ENCODE measurements at regions not wholly inside any gene's neighbourhood (a gene's known extent, or its start where the extent isn't known, plus 50 kb on each side); places are given as distances from the start of the nearest gene placed in this dataset.
"Not testable (repeated sequence)": the region's sequence is repeated elsewhere in the genome, so short reads cannot be mapped to it uniquely, and the experiment has no call there.

DNA sequence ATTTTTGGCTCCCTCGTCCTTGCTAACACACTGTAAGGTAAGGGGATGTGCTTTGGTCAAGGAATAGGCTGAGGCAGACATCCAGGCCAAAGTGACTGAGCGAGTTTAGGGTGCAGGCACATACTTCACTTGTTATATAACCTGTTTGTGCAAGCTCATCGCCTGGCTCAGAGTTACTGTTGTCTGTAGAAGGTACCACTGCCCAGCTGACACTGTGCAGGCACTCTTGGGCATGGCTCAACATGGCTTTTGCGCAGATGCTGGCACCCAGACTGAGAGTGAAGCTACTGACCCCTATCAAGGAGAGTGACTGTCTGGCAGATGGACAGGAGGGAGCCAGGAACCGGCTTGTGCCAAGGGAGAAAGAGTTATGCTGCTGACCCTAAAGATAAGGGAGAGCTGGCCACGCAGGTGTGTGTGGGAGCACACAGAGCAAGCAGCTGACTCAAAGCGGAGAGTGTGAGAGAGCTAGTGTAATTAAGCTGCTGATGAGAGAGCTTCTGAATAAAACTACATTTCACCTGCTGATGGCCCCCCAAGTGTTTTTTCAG, 307.3 kb upstream of the USP24 start:
- Mint-ChIP-seq H3K9me3 (no peaks in the 10 kb centered on the region), H3K27ac (no peak overlapping the region), H3K27me3 (peaks cover 7% of the 10 kb centered on the region), H3K4me1 (ENCODE audit: low read depth) (no peaks in the 10 kb centered on the region), H3K4me3 (no peak overlapping the region), H3K36me3 (no peaks in the 10 kb centered on the region)
- no peak for DNase-seq
- ChIA-PET POLR2A (no interaction called here), CTCF (no interaction called here)
- intact Hi-C loops (cut with micrococcal nuclease) = no loop called here

DNA sequence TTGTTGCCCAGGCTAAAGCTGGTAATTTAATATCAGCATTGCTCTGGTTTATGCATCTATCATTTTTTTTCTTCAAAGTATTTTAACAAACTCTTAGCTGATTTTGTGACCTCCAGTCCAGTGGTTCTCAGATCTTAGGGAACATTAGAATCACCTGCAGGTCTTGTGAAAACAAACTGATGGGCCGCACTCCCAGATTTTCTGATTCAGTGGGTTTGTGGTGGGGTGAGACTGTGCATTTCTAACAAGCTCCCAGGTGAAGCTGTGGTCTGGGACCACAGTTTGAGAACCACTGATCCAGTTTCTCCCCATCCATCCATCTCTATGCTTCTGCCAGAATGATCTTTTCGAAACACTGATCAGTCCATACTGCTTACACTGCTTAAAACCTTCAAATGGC, 305.7 kb upstream of the USP24 start:
- ChIA-PET CTCF (no interaction called here), POLR2A (no interaction called here)
- H3K9me3 Mint-ChIP-seq = no peaks in the 10 kb centered on the region
- H3K27ac Mint-ChIP-seq = no peak overlapping the region
- no peak for DNase-seq
- peaks cover 10% of the 10 kb centered on the region for H3K27me3 Mint-ChIP-seq
- H3K4me3 Mint-ChIP-seq = no peak overlapping the region
- no peaks in the 10 kb centered on the region for H3K4me1 Mint-ChIP-seq (ENCODE audit: low read depth)
- H3K36me3 Mint-ChIP-seq = no peaks in the 10 kb centered on the region
- intact Hi-C loops (cut with micrococcal nuclease) = no loop called here

DNA sequence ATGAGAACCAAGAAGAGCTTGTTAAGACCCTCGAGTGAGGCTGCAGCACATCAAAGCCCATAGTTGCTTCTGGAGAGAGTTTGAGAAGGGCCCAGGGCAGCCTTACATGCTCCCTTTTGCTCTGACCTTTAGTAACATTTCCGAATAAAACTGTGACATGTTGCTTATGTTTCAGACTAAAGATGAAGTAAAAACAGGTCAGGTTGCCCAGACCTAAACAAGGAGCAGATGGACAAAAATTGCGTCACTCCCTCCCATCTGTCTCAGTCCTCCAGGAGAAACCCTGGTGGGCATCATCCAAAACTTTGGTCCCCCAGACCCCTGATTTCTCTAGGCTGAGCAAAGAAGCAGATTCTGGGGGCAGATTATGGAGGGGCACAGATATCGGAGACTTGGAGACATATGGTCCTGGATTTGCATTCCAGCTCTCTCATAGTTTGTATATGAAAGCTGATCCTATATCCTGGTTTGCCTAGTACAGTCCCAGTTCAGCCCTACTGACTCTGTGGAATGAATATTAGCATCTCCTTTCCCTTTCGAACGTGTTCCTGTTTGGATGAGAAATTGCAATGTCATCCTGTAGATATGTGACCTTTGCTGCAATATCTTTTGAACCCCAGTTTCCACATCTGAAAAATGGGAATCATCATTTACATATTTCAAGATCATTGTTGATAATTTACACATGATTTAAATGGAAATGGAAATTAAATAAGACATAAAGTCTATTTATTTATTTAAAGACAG, 304.9 kb upstream of the USP24 start:
- Mint-ChIP-seq H3K27me3 (peaks cover 10% of the 10 kb centered on the region), H3K4me1 (ENCODE audit: low read depth) (no peaks in the 10 kb centered on the region), H3K4me3 (no peak overlapping the region), H3K36me3 (no peaks in the 10 kb centered on the region), H3K27ac (no peak overlapping the region), H3K9me3 (no peaks in the 10 kb centered on the region)
- no peak for DNase-seq
- intact Hi-C loops (cut with micrococcal nuclease) = no loop called here
- CTCF ChIA-PET = no interaction called here
- POLR2A ChIA-PET = no interaction called here

DNA sequence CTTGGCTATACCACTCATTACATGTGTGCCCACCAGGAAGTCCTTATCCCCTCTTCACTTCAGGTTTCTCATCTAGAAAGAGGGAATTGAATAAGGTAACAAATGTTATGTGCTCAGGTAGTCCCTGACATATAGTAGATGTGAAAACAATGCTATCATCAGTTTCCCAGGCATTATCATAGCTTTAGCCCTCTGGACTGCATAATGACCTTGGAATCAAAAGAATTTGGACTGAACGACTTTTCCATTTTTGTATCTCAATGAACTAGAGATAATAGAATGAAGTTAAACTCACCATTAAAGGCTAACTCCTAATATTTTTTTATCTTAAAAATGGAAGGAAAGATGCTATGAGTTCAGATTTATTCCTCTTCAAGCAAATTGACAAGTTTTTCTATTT, 304.1 kb upstream of the USP24 start:
- CTCF ChIA-PET = no interaction called here
- Mint-ChIP-seq H3K9me3 (no peaks in the 10 kb centered on the region), H3K27ac (no peak overlapping the region), H3K36me3 (no peaks in the 10 kb centered on the region), H3K27me3 (peaks cover 10% of the 10 kb centered on the region), H3K4me1 (ENCODE audit: low read depth) (no peaks in the 10 kb centered on the region), H3K4me3 (no peak overlapping the region)
- POLR2A ChIA-PET = no interaction called here
- no peak for DNase-seq
- intact Hi-C loops (cut with micrococcal nuclease) = no loop called here

DNA sequence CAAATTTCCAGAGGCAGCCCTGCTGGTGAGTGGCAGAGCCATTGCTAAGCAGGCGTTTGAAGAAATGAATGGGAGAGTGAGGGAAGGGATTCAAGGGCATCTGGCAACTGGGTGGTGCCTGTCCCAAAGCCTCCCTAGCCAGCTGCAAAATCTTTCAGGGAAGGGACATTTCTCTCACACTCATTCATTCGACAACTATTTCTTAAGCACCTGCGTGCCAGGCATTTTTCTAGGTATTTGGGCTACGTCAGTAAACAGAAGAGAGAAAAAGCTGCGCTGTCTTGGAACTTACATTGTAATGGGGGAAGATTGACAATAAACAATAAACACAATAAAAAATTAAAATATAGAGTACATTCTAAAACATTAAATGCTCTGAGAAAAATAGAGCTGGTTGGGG, 301.9 kb upstream of the USP24 start:
- ChIA-PET POLR2A (no interaction called here), CTCF (no interaction called here)
- Mint-ChIP-seq H3K4me1 (ENCODE audit: low read depth) (no peaks in the 10 kb centered on the region), H3K36me3 (no peaks in the 10 kb centered on the region), H3K4me3 (no peak overlapping the region), H3K27ac (no peak overlapping the region), H3K27me3 (peaks cover 10% of the 10 kb centered on the region), H3K9me3 (no peaks in the 10 kb centered on the region)
- intact Hi-C loops (cut with micrococcal nuclease) = no loop called here
- no peak for DNase-seq

DNA sequence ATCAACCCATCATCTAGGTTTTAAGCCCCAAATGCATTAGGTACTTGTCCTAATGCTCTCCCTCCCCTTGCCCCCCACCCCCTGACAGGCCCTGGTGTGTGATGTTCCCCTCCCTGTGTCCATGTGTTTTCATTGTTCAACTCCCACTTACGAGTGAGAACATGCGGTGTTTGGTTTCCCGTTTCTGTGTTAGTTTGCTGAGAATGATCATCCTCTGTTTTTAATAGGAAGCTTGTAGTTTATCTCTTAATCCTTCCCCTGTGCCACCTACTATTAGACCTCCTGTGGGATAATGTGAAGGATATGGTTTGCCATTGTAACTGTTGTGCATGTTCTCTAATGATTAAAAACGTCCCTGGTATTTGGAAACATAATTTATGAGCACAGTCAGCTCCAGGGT, 299.4 kb upstream of the USP24 start:
- H3K4me1 Mint-ChIP-seq (ENCODE audit: low read depth); POLR2A ChIA-PET; H3K27ac Mint-ChIP-seq; H3K4me3 Mint-ChIP-seq; CTCF ChIA-PET; intact Hi-C loops (cut with micrococcal nuclease); H3K36me3 Mint-ChIP-seq; DNase-seq; H3K9me3 Mint-ChIP-seq: not testable (repeated sequence)
- peaks cover 10% of the 10 kb centered on the region for H3K27me3 Mint-ChIP-seq

DNA sequence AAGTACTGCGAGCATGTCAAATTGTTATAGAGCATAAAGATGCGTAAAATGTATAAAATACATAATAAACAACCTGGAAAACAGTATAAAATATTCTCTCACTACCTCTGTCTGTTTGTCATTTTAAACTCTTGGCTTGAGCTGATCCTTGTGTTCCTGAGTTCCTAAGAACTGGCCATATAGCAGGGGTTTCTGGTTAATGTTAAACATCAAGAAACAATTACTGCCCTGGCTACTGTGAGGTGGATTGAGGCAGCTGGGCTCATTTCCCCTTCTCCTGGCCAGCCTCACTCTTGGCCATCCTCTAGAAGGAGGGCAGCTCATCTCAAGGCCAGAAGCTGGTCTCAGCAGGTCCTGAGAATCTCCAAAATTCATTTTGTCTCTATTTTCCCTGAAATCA, 297.3 kb upstream of the USP24 start:
- POLR2A ChIA-PET = no interaction called here
- intact Hi-C loops (cut with micrococcal nuclease) = no loop called here
- H3K27ac Mint-ChIP-seq = no peak overlapping the region
- no peak overlapping the region for H3K4me3 Mint-ChIP-seq
- no peak for DNase-seq
- CTCF ChIA-PET = interaction anchor here (1.2 kb wide), 1 partner anchor 36 kb away, joined by 3 read pairs; no protein-coding TSS in a partner anchor
- no peaks in the 10 kb centered on the region for H3K36me3 Mint-ChIP-seq
- H3K4me1 Mint-ChIP-seq (ENCODE audit: low read depth) = no peaks in the 10 kb centered on the region
- peaks cover 12% of the 10 kb centered on the region for H3K27me3 Mint-ChIP-seq
- H3K9me3 Mint-ChIP-seq = no peaks in the 10 kb centered on the region

DNA sequence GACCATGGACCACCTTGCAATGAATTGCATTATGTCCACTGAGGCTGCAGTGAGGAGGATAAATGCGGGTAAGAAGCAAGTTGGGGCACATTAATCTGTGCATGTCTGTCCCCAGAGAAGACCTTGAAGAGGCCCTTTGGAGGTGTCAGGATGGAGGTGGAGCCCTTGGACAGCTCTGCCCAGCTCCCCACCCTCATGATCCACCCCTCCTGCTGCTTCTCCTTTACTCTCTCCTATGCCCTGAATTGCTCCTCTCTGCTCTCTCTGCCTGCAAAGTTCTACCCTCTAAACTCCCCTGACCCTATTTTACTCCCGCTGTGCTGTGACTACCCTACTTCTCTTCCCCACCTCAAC, 292.4 kb upstream of the USP24 start:
- Mint-ChIP-seq H3K4me3 (no peak overlapping the region), H3K4me1 (ENCODE audit: low read depth) (no peaks in the 10 kb centered on the region), H3K9me3 (no peaks in the 10 kb centered on the region), H3K36me3 (no peaks in the 10 kb centered on the region), H3K27ac (no peak overlapping the region), H3K27me3 (peaks cover 20% of the 10 kb centered on the region)
- ChIA-PET CTCF (no interaction called here), POLR2A (no interaction called here)
- intact Hi-C loops (cut with micrococcal nuclease) = no loop called here
- DNase-seq = no peak

DNA sequence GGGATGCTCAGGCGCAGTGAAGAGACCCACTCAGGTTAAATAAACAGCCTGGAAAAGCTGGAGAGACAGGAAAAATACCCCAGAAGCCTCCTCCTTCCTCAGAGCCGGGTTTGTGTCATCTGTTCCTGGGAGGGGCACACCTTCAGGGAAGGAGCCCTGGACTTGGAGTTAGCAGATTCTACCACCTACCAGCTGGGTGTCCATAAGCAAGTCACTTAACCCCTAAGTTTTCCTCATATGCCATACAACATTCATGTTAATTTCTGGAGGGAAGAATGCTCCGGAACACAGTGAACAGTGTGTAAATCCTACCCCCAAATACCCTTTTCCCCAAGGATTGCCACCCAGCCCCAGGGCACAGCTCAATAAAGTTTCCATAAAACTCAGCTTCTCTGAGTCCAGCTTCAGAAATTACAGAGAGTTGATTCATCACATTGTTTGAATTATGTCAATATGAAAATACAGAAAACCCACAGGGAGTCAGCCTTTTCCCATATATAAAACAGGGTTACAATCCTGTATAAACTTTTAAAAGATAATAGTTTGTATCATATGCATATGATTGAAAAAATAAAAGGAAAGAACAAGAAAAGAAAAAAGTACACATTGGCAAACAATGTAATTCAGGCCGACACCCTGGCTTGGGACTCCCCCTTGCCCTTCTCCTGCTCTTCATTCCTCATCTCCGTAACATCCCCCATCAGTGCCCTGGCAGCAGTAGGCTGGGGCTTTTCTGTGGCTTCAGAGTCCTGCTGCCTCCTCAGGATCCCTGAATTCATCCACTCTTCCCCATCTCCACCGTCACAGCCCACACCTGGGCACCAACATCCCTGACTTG, 291.8 kb upstream of the USP24 start:
- ChIA-PET CTCF (no interaction called here), POLR2A (no interaction called here)
- H3K27ac Mint-ChIP-seq = no peak overlapping the region
- no peaks in the 10 kb centered on the region for H3K4me1 Mint-ChIP-seq (ENCODE audit: low read depth)
- no peak for DNase-seq
- no peak overlapping the region for H3K4me3 Mint-ChIP-seq
- H3K36me3 Mint-ChIP-seq = no peaks in the 10 kb centered on the region
- peaks cover 20% of the 10 kb centered on the region for H3K27me3 Mint-ChIP-seq
- H3K9me3 Mint-ChIP-seq = no peaks in the 10 kb centered on the region
- intact Hi-C loops (cut with micrococcal nuclease) = no loop called here

DNA sequence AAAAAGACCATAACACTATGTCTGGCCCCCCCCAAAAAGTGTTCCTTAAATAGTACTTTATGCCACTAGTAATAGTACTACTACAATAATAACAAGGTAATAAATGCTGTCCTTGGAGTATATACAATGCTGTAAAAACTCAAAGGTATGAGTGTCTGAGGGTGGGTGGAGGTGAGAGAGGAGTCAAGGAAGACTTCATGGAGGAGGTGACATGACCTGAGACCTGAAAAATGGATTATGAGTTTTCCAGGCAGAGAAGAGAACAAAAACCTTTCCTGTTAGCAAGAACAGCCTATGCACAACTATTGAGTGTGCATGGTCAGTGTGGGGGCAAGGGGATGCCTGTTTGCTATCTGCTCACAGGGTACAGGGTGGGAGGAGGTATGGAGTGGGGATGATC, 290.2 kb upstream of the USP24 start:
- H3K27ac Mint-ChIP-seq = no peak overlapping the region
- CTCF ChIA-PET = no interaction called here

DNA sequence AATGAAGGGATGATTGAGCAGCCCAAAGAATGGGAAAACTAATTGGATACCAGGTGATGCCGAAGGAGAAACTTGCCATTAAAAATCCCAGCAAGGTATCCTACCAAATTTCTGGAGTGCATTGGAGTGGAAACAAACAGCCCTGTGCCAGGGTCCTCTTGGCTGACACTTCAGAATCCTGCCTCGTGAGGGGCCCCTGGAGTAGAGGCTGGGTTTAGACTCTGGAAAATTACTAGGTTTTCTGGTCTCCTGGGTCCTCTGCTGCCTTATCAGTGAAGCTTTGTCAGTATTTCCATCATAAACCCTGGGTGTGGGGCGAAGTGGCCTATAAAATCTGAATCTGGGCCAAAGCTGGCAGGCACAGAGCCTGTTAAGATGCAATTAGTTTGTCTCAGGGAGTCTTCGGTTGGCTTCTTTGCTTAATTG, 289.2 kb upstream of the USP24 start:
- ChIA-PET POLR2A (no interaction called here), CTCF (no interaction called here)
- H3K27me3 Mint-ChIP-seq = peaks cover 20% of the 10 kb centered on the region
- no peaks in the 10 kb centered on the region for H3K9me3 Mint-ChIP-seq
- H3K27ac Mint-ChIP-seq = no peak overlapping the region
- H3K36me3 Mint-ChIP-seq = no peaks in the 10 kb centered on the region
- H3K4me1 Mint-ChIP-seq (ENCODE audit: low read depth) = no peaks in the 10 kb centered on the region
- intact Hi-C loops (cut with micrococcal nuclease) = no loop called here
- DNase-seq = no peak
- no peak overlapping the region for H3K4me3 Mint-ChIP-seq

More for the DNA sequence above, 290.2 kb upstream of the USP24 start:
- no peak overlapping the region for H3K4me3 Mint-ChIP-seq
- intact Hi-C loops (cut with micrococcal nuclease) = no loop called here
- POLR2A ChIA-PET = no interaction called here
- no peaks in the 10 kb centered on the region for H3K9me3 Mint-ChIP-seq
- H3K27me3 Mint-ChIP-seq = peaks cover 20% of the 10 kb centered on the region
- no peaks in the 10 kb centered on the region for H3K36me3 Mint-ChIP-seq
- no peaks in the 10 kb centered on the region for H3K4me1 Mint-ChIP-seq (ENCODE audit: low read depth)
- DNase-seq = no peak

DNA sequence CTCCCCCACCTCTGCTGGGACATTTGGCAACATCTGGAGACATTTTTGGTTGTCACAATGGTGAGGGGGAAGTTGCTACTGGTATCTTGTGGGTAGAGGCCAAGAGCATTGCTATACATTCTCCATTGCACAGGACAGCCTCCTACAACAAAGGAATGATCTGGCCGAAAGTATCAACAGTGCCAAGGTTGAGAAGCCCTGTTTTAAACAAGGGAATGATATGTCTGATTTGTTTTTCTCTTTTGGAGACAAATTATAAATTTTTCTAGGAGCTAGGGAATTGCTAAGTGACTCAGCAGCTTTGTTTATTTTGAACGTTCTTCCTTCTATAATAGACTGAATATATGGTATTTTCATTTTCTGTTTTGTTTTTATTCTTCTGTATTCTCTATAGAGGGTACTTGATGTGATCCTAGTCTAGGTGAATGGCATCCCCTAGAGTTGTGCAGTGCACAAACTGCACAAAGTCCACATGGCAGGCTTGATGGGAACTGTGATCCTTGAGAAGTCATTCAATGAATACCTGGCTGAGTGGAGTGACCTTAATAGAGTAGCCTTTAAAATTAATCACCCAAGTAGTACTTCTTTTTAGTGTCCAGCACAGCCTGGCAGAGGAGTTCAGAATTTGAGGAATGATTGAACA, 288.6 kb upstream of the USP24 start:
- Mint-ChIP-seq H3K27me3 (peaks cover 20% of the 10 kb centered on the region), H3K9me3 (no peaks in the 10 kb centered on the region), H3K36me3 (no peaks in the 10 kb centered on the region), H3K4me1 (ENCODE audit: low read depth) (no peaks in the 10 kb centered on the region), H3K27ac (no peak overlapping the region), H3K4me3 (no peak overlapping the region)
- intact Hi-C loops (cut with micrococcal nuclease) = no loop called here
- ChIA-PET CTCF (no interaction called here), POLR2A (no interaction called here)
- DNase-seq = no peak

All from activated CD4-positive, alpha-beta memory T cell treated with anti-CD3 and anti-CD28 coated beads for 36 hours (primary cell).